Astrocyte of the cerebellum (primary cell): ENCODE measurements at regions not wholly inside any gene's neighbourhood (a gene's known extent, or its start where the extent isn't known, plus 50 kb on each side); places are given as distances from the start of the nearest gene placed in this dataset.

Source experiments
- DNase-seq: peaks from one replicate; pipeline ENCODE4 v3.0.0-alpha.2; 2011; ENCODE audit warnings: low read depth
- H3K4me3 ChIP-seq: 2 replicates; pipeline ENCODE4 v1.5.1; 2011; ENCODE audit warnings: mild to moderate bottlenecking, low read depth, low read length, moderate library complexity
- in situ Hi-C: cut with HindIII; loops from 2 replicates; pipeline ENCODE4 v1.10.0; 2017; ENCODE audit warnings: low sequenced_read_pairs
- TF ChIP-seq, protein P1 (sequence below): IDR thresholded peaks from 2 replicates; pipeline ENCODE4 v1.5.1; 2012; ENCODE audit warnings: low read length, low read depth, moderate library complexity, mild to moderate bottlenecking; ENCODE audit errors: missing control alignments

DNA sequence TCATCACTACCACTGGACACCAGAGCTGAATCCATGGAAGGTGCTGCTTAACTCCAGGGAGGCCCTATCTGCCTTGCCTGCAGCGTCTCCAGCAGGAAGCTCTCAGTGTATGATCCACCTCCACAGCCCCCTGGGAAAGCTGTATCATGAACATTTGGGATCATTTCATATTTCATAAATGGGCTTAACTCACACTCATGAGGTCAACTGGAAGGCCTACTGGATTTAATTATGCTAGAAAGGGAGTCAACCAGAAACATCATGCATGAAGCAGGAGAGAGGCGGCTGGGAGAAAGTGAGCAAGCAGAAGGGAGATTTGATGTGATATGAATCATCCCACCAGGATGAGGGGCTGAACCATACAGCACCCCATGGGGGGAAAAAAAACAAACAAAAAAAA, 537.7 kb downstream of the TNS1 start:
- TF ChIP-seq, protein P1, sequence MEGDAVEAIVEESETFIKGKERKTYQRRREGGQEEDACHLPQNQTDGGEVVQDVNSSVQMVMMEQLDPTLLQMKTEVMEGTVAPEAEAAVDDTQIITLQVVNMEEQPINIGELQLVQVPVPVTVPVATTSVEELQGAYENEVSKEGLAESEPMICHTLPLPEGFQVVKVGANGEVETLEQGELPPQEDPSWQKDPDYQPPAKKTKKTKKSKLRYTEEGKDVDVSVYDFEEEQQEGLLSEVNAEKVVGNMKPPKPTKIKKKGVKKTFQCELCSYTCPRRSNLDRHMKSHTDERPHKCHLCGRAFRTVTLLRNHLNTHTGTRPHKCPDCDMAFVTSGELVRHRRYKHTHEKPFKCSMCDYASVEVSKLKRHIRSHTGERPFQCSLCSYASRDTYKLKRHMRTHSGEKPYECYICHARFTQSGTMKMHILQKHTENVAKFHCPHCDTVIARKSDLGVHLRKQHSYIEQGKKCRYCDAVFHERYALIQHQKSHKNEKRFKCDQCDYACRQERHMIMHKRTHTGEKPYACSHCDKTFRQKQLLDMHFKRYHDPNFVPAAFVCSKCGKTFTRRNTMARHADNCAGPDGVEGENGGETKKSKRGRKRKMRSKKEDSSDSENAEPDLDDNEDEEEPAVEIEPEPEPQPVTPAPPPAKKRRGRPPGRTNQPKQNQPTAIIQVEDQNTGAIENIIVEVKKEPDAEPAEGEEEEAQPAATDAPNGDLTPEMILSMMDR = no peak
- in situ Hi-C loops = no loop called here
- no peak overlapping the region for H3K4me3 ChIP-seq
- DNase-seq = no peak

DNA sequence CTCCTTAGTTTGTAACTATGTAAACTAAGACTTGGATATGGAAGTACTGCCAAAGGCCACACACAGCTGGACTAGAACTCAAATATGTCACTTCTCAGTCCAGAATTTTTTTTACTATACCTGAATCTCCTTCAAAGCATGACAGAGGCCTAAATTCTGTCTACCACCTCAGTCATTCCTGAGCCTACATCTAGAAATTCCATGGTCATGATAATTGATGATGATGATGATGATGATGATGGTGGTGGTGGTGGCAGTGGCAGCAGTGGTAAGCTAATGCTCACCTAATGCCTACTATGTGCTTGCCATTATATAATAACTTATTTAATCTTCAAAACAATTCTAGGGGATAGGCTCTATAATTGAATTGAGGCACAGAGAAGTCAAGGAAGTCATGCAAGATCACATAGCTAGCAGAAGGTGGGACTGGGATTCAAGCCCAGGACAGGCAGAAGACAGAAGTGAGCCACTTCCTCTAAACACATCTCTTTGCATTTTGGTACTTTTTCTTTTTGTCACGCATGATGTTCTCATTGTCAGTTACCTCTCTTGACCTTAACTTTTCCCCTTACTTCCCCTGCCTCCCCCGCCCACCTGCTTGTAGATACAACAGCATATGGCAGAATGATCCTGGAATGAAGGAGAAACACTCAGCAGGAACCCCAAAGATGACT, 539.3 kb downstream of the TNS1 start:
- no peak for DNase-seq
- no peak overlapping the region for H3K4me3 ChIP-seq
- TF ChIP-seq, protein P1 = no peak
- in situ Hi-C loops = no loop called here

DNA sequence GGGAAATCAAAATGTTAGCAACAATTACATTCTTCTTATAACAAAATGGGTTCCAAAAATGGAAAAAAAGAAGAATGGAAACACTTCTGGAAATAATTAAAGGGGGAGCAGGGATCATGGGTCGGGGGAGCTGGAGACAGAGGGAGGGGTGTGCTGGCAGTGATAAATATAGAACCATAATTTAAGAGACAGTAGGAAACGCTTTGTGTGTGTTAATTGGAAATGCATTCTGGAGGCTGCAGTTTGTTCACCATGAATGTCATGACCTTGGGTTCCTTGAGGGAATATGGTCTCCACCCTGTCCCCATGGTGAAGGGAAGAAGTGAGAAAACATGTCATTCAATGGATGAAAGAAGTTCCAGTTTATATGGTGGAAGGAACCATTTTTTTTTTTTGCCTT, 540.7 kb downstream of the TNS1 start:
- in situ Hi-C loops = no loop called here
- no peak for DNase-seq
- TF ChIP-seq, protein P1 = no peak
- H3K4me3 ChIP-seq = no peak overlapping the region

DNA sequence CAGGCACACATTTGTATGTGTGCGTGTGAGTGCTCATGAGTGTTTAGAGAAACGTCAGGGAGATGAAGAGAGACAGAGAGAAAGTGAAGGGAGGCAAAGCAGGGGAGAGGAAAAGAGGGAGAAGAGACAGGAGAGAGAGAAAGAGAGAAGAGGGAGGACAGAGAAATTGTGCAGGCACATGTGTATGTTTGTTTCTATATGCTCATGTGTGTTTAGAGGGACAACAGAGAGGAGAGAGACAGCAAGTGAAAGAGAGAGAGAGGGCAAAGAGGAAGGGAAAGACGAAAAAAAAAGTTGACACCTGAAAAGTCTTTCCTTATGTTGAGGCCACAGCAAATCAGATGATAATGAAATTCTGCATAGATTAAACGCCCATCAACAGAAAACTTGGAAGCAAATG, 541.1 kb downstream of the TNS1 start:
- H3K4me3 ChIP-seq = no peak overlapping the region
- TF ChIP-seq, protein P1 = no peak
- DNase-seq = no peak
- in situ Hi-C loops = no loop called here

DNA sequence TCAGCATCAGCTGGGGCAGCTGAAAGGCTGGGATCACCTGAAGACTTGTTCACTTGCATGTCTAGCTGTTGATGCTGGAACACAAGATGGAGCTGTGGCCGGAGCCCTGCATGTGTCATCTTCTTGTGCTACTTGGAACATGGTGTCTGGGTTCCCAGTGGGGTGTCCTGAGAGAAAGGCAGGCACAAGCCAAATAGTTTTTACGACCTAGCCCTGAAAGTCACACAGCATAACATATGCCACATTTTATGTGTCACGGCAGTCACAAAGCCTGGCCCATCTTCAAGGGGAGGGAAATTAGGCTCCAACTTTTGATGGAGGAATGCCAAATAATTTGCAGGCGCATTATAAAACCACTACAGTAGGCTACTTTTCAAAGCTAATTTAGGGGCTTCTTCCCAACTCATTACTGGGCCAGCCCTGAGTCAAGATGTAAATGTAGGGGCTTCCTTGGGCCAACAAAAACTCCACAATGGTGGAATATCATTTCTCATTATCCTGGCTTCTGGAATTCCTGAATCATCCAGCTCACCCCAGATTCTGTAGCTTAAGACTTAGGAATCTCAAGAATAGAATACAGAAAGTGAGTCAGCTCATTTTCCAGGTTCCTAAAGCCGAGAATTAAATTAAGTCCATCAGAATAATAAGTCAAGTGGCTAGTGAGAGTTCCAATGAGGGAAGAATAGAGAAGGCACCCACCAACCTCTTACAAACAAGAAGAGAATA, 543.0 kb downstream of the TNS1 start:
- DNase-seq = no peak
- TF ChIP-seq, protein P1 = no peak
- in situ Hi-C loops = no loop called here
- H3K4me3 ChIP-seq = no peak overlapping the region

DNA sequence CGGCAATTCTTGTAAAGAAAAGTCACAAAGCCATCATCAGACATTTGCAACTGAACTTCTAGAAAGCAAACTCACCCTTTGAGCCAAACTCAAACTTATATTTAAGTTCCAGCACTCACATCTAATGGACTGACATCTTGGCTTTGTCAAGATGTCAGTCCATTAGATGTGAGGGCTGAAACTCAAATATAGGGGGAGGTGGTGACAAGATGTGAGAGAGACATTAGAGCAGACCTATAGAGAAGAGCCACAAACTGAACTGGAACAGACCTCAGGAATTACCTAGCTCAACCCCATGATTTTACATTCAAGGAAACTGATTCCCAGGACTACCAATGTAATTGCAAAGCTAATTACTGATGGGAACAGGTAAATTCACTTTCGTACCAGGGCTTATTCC, 543.8 kb downstream of the TNS1 start:
- in situ Hi-C loops = no loop called here
- no peak for DNase-seq
- H3K4me3 ChIP-seq = no peak overlapping the region
- TF ChIP-seq, protein P1 = no peak
